Neural progenitor cell (in vitro differentiated cells): ENCODE measurements at regions not wholly inside any gene's neighbourhood (a gene's known extent, or its start where the extent isn't known, plus 50 kb on each side); places are given as distances from the start of the nearest gene placed in this dataset.

ENCODE experiments used
- EZH2phosphoT487 ChIP-seq: fragments of 200-600 bp; sonication (generic); IDR thresholded peaks from 2 replicates; pipeline ENCODE4 v1.6.1; 2017; ENCODE audit warnings: antibody characterized with exemption
- TF ChIP-seq, protein P1 (sequence below): fragments of 200-600 bp; sonication (generic); IDR thresholded peaks from 2 replicates; pipeline ENCODE4 v1.5.1; 2017; ENCODE audit warnings: antibody characterized with exemption, mild to moderate bottlenecking

GRCh38 chr5:124590686-124591085, 155.8 kb downstream of the ZNF608 start:
- no peak for TF ChIP-seq EZH2phosphoT487
- TF ChIP-seq, protein P1, sequence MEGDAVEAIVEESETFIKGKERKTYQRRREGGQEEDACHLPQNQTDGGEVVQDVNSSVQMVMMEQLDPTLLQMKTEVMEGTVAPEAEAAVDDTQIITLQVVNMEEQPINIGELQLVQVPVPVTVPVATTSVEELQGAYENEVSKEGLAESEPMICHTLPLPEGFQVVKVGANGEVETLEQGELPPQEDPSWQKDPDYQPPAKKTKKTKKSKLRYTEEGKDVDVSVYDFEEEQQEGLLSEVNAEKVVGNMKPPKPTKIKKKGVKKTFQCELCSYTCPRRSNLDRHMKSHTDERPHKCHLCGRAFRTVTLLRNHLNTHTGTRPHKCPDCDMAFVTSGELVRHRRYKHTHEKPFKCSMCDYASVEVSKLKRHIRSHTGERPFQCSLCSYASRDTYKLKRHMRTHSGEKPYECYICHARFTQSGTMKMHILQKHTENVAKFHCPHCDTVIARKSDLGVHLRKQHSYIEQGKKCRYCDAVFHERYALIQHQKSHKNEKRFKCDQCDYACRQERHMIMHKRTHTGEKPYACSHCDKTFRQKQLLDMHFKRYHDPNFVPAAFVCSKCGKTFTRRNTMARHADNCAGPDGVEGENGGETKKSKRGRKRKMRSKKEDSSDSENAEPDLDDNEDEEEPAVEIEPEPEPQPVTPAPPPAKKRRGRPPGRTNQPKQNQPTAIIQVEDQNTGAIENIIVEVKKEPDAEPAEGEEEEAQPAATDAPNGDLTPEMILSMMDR, result no peak
